GM08714 (cell line): ENCODE measurements at regions not wholly inside any gene's neighbourhood (a gene's known extent, or its start where the extent isn't known, plus 50 kb on each side); places are given as distances from the start of the nearest gene placed in this dataset.

Source experiments
- H3K4me3 ChIP-seq: fragments of 200-500 bp; sonication (Bioruptor generic); 2 replicates; pipeline ENCODE4 v1.5.1; 2014; ENCODE audit warnings: mild to moderate bottlenecking, low read length, inconsistent platforms
- ZNF274 ChIP-seq: IDR thresholded peaks from 2 replicates; pipeline ENCODE4 v1.6.1; 2012; ENCODE audit warnings: mild to moderate bottlenecking, low read depth, low read length

DNA sequence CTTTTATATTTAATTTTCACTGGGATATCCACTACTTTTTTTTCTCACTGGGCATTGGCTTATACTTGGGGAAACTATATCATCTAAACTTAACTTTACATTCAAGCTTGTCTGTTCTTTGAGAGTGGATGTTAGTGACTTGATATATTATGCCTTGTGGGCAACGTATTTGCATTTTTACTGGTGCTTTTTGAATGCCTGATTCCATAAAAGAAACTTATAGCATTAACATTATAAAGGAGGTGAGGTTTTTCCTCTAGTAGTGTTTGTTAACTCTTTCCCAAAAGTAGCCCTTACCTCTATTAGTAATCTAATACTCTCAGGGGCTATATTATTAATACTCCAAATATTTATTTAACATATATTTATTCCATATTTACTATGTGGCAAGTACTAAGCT lies 416.5 kb downstream of the PLA2G4A start:
- H3K4me3 ChIP-seq: no peak overlapping the region

DNA sequence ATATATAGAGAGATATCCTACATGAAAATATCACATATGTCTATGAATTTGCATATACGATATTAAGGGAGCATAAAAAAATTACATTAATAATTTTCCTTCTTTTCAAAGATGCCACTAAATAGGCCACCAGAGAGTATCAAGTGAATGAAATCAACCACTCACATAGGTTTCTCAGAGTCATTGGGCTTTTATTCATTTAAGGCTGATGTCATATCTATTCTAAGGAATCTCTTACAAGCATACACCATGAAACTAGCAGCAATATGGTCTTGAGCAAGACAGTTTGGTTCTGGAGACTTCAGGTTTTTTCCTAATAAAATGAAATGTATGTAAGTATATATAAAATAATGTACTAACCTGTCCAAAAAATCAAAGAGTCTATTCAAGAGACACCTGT lies 420.4 kb downstream of the PLA2G4A start:
- no peak overlapping the region for H3K4me3 ChIP-seq
- no peak for TF ChIP-seq ZNF274

More for the DNA sequence above, 416.5 kb downstream of the PLA2G4A start:
- TF ChIP-seq ZNF274: no peak

DNA sequence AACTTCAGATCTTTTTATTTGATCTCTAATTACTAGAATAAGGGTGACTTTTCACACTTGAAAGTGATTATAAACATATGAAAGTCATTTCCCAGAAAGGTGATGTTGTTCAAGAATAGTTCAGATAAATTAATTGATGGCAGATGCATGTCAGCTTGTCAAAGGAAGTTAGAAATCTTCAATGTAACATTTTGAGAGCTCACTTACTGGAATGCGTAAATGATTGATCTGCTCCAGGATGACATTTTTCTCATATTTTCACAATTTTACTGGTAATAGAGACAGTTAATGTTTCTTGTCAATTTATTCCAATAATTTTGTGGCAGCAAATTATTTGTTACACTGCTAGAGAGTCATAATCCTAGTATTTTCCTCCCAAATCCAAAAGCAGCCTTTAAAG lies 424.2 kb downstream of the PLA2G4A start:
- H3K4me3 ChIP-seq: no peak overlapping the region
- TF ChIP-seq ZNF274: no peak

GRCh38 chr1:187257476-187257875 lies 428.7 kb downstream of the PLA2G4A start:
- TF ChIP-seq ZNF274: no peak
- H3K4me3 ChIP-seq: no peak overlapping the region

DNA sequence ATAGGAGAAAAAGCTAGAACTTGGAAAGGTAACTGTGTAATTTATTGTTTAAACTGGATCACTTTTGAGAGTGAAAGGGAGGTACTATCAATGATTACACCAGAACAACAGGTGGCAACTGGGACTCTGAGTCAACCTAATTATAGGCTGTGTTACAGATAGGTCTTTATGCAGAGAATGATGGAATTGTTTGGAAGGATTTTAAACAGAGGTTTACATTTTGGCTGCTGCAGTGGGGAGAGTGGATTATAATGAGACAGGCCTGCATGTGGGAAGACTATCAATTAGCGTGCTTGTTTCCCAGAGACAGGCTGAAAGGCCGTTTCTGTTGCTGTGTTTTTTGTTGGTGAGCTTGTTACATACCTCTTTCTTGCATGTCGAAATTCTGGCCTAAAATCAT lies 432.9 kb downstream of the PLA2G4A start:
- no peak overlapping the region for H3K4me3 ChIP-seq
- TF ChIP-seq ZNF274: no peak

- no peak for TF ChIP-seq ZNF274
- no peak overlapping the region for H3K4me3 ChIP-seq
Observed at GRCh38 chr1:187262731-187263130, 434.0 kb downstream of the PLA2G4A start.

GRCh38 chr1:187264995-187265602 lies 436.4 kb downstream of the PLA2G4A start:
- H3K4me3 ChIP-seq: no peak overlapping the region
- TF ChIP-seq ZNF274: no peak

- H3K4me3 ChIP-seq: no peak overlapping the region
- no peak for TF ChIP-seq ZNF274
Observed at GRCh38 chr1:187266051-187266450, 437.3 kb downstream of the PLA2G4A start.

- no peak for TF ChIP-seq ZNF274
- no peak overlapping the region for H3K4me3 ChIP-seq
Observed at GRCh38 chr1:187267827-187268226, 439.1 kb downstream of the PLA2G4A start.

- TF ChIP-seq ZNF274: no peak
- H3K4me3 ChIP-seq: no peak overlapping the region
Observed at GRCh38 chr1:187270256-187270655, 441.5 kb downstream of the PLA2G4A start.

DNA sequence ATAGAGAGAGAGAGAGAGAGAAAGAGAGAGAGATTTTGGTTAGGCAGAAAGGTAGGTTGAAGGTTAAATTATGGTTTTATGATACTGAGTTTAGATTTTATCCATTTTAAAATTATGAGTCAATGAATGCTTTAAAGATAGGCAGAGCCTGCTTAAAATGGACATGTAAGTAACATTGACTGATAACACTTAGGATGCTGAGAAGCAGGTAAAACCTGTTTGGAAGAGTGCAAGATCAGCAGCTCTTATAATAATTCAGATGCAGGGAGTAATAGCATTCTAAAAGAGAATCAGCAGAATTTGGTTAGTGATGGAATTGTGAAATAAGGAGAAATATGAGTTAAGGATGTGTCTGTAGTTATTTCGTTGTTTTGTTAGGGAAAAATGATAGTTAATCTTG lies 446.6 kb downstream of the PLA2G4A start:
- no peak for TF ChIP-seq ZNF274
- H3K4me3 ChIP-seq: no peak overlapping the region

GRCh38 chr1:187275985-187276575 lies 447.3 kb downstream of the PLA2G4A start:
- H3K4me3 ChIP-seq: no peak overlapping the region
- no peak for TF ChIP-seq ZNF274

- no peak overlapping the region for H3K4me3 ChIP-seq
- TF ChIP-seq ZNF274: no peak
Observed at GRCh38 chr1:187276677-187277076, 447.9 kb downstream of the PLA2G4A start.

DNA sequence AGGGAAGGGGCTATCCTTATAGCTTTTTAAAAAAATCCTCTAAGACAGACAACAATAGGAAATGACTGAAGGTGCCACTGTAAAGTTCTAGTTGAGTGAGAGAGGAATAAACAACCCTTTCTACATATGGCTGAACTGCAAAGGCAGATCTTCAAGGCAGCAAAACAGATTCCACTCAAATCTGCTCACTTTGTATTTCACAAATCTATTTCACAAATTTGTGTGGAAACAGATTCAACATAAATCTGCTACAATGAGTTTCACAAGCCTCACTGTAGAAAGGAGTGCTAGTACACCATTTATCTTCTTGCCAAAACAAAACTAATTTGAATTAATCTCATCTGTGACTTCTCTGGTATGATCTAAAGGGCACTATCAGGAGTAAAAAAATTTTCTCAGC lies 451.3 kb downstream of the PLA2G4A start:
- TF ChIP-seq ZNF274: no peak
- no peak overlapping the region for H3K4me3 ChIP-seq

DNA sequence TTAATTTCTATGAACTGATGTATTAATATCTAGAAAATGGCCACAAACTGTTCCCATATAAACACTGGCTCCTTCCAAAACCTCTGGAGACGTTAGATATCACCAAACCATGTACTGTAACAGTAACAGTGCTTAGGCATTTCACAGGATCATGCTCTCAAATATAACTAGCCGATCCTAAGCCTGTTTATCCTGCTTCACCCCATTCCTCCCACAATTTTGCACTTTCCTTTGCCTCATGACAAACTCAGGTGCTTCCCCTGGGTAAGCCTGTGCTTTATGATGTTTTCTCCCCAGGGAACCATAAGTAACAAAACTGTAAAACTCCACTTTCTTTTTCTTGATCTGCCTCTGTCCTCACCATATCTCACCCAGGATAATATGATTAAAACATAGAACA lies 452.3 kb downstream of the PLA2G4A start:
- no peak overlapping the region for H3K4me3 ChIP-seq
- no peak for TF ChIP-seq ZNF274

DNA sequence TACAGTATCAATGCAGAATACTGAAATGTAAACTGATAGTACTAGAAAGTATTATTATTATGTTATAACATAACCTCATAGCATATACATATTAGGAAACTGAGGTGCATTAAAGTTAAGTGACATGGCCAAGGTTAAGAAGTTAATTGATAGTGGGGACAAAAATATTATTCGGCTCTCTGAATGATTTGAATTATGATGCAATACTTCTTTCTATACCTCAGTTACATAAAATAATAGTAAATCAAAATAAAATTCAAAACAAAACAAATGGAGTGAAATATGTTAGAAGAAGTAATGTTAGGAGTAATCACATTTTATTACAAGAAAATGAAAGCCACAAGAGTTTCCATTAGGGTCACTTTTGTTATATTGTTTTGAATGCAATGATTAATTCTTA lies 455.2 kb downstream of the PLA2G4A start:
- TF ChIP-seq ZNF274: no peak
- H3K4me3 ChIP-seq: no peak overlapping the region
